H1 (cell line): ENCODE measurements at regions not wholly inside any gene's neighbourhood (a gene's known extent, or its start where the extent isn't known, plus 50 kb on each side); places are given as distances from the start of the nearest gene placed in this dataset.

Experiments
- CBX5 ChIP-seq: fragments of 300-800, 300-1000 bp; sonication (generic); IDR thresholded peaks from 2 replicates; pipeline ENCODE4 v1.7.1; 2016; ENCODE audit warnings: antibody characterized with exemption, low read length, low read depth
- CTCF ChIP-seq, 3 experiments: IDR thresholded peaks; 1 replicate in 2 of 3; 2 replicates in 1 of 3; pipeline versions ENCODE4 v1.5.1 to v1.6.1; 2011; ENCODE audit warnings: low read length in 3 of 3, mild to moderate bottlenecking in 3 of 3, inconsistent platforms in 2 of 3, low read depth in 1 of 3, moderate library complexity in 1 of 3; ENCODE audit not compliant: insufficient read depth in 1 of 3; ENCODE audit errors: control extremely low read depth in 1 of 3
- EP300 ChIP-seq, 2 experiments: IDR thresholded peaks; 1 replicate in 1 of 2; 2 replicates in 1 of 2; pipeline ENCODE4 v1.6.1; 2011 to 2012; ENCODE audit warnings: low read depth in 2 of 2, low read length in 2 of 2, mild to moderate bottlenecking in 2 of 2, borderline replicate concordance in 1 of 2, inconsistent platforms in 1 of 2, moderate library complexity in 1 of 2
- GABPA ChIP-seq: IDR thresholded peaks from 2 replicates; pipeline ENCODE4 v1.6.1; 2011; ENCODE audit warnings: mild to moderate bottlenecking, low read length, moderate library complexity, borderline replicate concordance; ENCODE audit not compliant: insufficient read depth
- NRF1 ChIP-seq: IDR thresholded peaks from 2 replicates; pipeline ENCODE4 v1.6.1; 2011; ENCODE audit warnings: mild to moderate bottlenecking, low read depth, low read length, improper control_type of control experiment
- POU5F1 ChIP-seq: IDR thresholded peaks from 2 replicates; pipeline ENCODE4 v1.6.1; 2011; ENCODE audit warnings: low read depth, mild to moderate bottlenecking, low read length, moderate library complexity

DNA sequence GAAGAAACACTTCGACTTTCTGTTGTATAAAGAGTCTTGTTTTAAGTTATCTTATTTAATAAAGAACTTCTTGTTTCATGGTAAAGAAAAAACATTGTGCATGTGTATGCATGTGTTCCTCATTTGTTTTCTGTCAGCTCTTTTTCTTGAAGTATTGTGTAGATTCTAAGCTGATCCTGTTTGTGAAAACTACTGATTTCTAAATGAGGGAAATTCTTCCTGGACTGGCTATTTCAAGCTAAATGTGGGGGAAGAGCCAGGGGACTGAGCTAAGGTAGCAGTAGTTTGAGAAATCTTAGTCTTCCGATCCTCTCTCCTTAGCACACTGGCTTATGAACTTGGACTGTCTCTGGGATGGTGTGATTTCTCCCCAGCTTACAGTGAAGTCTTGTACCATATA, 56.4 kb upstream of the RBMS1 start (continued):
- TF ChIP-seq POU5F1 (no peak), GABPA (no peak), CTCF (IDR thresholded peaks at IDR 0.05; ENCODE audit: control extremely low read depth in 1 of 3, insufficient read depth in 1 of 3, low read depth in 1 of 3, low read length in 3 of 3) (no peak), CBX5 (no peak), EP300 (IDR thresholded peaks at IDR 0.05; ENCODE audit: borderline replicate concordance in 1 of 2, low read depth in 2 of 2, low read length in 2 of 2) (no peak), NRF1 (no peak)
